ENCODE measurements at regions not wholly inside any gene's neighbourhood (a gene's known extent, or its start where the extent isn't known, plus 50 kb on each side); places are given as distances from the start of the nearest gene placed in this dataset.
"Not testable (repeated sequence)": the region's sequence is repeated elsewhere in the genome, so short reads cannot be mapped to it uniquely, and the experiment has no call there.

DNA sequence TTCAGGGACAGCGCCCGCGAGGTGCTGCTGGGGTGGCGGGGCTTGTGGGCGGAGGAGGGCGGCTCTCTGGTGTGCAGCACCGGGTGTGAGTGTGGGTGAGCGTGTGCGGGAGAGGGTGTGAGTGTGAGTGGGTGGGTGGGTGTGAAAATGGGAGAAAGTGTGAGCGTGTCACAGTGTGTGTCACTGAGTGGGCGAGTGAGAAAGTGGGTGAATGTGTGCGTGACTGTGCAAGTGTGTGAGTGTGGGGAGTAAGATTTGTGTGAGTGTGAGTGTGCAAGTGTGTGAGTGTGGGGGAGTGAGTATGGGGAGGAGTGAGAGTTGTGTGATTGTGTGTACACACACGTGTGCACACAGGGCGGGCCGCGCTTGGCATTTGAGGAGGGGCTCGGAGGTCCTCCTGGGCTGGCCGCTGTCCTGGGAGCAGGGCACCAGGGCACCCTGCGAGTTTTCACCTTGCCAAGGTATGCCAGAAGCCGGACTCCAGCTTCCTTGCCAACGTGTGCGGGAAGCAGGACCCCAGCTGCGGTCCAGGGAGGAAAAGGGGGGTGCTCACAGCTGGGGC lies 63.1 kb upstream of the DPP6 start:
- DNase-seq = not testable (repeated sequence)

DNA sequence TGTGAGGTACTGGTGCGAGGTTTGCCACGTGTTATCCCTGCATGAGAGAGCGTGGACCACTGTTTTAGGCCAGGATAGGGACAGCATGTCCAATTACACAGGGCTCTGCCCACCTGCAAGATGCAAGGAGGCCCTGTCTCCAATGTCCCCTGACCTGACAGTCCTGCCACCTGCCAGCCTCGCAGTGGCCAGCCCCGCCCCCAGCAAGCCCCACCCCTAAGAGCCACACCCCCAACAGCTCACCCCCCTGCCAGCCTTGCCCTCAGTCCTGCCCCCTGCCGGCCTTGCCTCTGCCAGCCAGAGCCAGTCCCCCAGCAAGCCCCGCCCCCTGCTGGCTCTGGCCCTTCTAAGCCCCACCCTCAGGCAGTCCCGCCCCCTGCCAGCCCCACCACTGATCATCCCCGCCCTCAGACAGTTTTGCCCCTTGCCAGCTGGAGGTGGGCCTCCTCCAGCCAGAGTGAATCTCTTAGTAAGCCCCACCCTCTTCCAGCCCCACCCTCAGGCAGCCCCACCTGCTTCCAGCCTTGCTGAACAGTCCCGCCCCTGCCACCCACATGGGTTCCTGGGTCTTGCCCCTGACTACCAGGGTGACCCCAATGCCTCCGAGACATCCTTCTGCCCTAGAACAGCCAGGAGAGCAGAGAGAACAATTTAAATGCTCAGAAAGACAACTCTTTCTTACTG lies 62.3 kb upstream of the DPP6 start:
- not testable (repeated sequence) for DNase-seq

DNA sequence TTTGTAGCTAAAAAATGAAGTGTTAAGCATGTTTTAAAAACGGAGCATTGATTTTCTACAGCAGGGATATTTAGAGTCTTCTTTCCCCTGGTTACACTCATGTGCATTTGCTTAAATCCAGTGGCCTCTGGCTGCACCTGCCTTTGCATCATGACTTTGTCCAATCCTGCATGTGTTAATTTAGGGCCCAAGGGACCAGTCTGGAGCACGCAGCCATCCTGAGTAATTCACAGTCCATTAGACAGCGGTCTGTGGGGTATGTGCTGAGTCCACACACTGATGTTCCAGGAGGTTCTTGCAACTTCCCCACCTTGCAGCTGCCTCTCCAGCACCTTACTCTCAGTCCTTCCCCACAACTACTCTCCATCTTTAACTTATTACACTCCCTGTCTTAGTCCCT lies 60.7 kb upstream of the DPP6 start:
- not testable (repeated sequence) for DNase-seq

- not testable (repeated sequence) for DNase-seq
Observed at GRCh38 chr7:153993402-153993801, 58.8 kb upstream of the DPP6 start.

- not testable (repeated sequence) for DNase-seq
Observed at GRCh38 chr7:153998896-153999295, 53.3 kb upstream of the DPP6 start.
